Peyer's patch (tissue), 4 donors: ENCODE measurements at regions not wholly inside any gene's neighbourhood (a gene's known extent, or its start where the extent isn't known, plus 50 kb on each side); places are given as distances from the start of the nearest gene placed in this dataset.
"Not testable (repeated sequence)": the region's sequence is repeated elsewhere in the genome, so short reads cannot be mapped to it uniquely, and the experiment has no call there.

ENCODE experiments used
- CTCF ChIP-seq, 6 experiments: fragments of 450-650 bp in 4 of 6; fragments of 200-600 bp in 2 of 6; sonication (generic) in 1 of 6; IDR thresholded peaks; one replicate each; pipeline ENCODE4 v1.5.1; 2017 to 2019; ENCODE audit warnings: antibody characterized with exemption in 6 of 6, mild to moderate bottlenecking in 3 of 6, moderate library complexity in 1 of 6
- POLR2A ChIP-seq, 2 donors: fragments of 450-650 bp; IDR thresholded peaks; one replicate each; pipeline ENCODE4 v1.5.1; 2017; ENCODE audit warnings: antibody characterized with exemption in 2 of 2, mild to moderate bottlenecking in 2 of 2, moderate library complexity in 2 of 2

GRCh38 chr2:131639001-131639620 is 111.4 kb downstream of the CCDC74A start:
- not testable (repeated sequence) for TF ChIP-seq CTCF, POLR2A (IDR thresholded peaks at IDR 0.05)
